ENCODE measurements at regions not wholly inside any gene's neighbourhood (a gene's known extent, or its start where the extent isn't known, plus 50 kb on each side); places are given as distances from the start of the nearest gene placed in this dataset.

DNA sequence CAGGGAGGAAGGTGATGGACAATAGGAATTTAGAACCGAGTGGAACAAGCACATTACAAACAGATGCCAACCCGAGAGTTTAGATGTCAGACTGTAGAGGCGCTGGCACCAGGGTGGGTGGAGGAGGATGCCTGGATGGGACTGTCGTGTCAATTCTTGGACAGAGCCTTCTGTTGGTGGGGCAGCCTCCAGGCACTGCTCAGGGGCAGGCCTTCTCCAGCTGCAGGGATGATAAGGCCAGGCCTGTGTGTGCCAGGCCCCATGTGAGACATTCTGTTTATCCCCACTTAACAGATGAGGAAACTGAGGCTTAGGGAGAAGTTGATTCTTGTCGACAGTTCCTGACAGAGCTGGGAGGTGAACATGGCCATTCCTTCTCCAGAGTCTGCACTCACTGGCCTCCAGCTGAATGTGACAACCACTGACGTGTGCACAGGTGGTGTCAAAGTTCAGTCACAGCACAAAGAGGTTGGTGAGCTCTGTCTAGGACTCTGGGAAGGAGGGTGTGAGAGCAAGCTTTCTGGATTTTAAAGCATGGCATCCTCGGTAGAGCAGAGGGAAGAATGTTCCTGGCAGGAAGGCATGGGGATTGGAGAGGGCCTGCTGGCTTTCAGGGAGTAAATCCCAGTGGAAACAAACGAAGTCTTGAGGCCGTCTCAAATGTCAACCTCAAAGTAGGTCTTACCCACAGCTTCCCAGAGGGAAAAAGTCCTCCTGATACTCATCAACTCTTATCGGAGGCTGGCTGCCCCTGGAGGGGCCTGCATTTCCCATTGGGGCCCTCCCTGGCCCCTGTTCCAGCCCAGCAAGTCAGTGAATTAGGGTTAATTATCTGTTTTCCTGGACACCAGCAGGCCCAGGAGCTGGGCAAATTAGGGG is 52.4 kb downstream of the GLI2 start:
- TF ChIP-seq GATA3 (IDR thresholded peaks at IDR 0.05; ENCODE audit: low read depth, low read length) (no peak), GATA2 (IDR thresholded peaks at IDR 0.05; ENCODE audit: low read depth, low read length) (no peak)

Measured in SH-SY5Y (cell line).